ENCODE measurements at regions not wholly inside any gene's neighbourhood (a gene's known extent, or its start where the extent isn't known, plus 50 kb on each side); places are given as distances from the start of the nearest gene placed in this dataset.
A peak's percentile ranks its signal among the peaks of the same experiment; 100 is the strongest.

DNA sequence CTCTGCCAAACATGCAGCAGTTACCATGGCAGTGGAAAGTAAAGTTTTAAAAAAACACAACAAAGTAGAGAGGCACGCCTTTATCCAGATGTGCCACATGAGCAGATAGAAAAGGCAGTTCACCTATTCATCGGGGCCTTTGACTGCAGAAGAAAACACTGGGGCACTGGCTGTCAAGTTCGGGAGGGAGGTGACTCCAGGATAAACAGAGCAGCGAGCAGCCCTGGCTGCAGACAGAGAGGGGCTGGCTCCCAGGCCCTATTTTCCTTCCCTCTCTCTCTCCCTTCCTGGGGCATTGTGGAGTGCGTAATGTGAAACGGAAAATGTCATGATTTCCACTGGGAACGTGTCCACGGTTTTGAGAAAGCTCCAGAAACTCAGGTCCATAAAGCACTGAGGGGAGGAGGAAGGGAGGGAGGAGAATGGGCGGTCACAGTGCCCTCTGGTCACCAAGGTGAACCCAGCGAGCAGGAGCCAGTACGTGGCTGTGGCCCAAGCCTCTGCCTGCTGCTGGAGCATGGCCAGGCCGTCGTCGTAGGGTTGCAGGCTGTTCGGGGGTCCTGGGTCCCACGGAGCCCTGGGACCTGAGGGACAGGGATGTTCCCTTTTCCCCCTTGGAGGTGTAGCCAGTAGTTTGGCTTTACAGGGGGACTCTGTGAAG is 114.7 kb upstream of the IRF2BP2 start (continued):
- TF ChIP-seq ZNF563 (CRISPR knock-in tag; IDR thresholded peaks at IDR 0.05), result peak; percentile 37; the same call in 1 of the 2 replicates
- no peak for TF ChIP-seq ZNF781 (CRISPR knock-in tag; IDR thresholded peaks at IDR 0.05; ENCODE audit: borderline replicate concordance, not compliant biosample characterization)
- peak; percentile 46; the same call in 1 of the 2 replicates for TF ChIP-seq SRY (CRISPR knock-in tag; IDR thresholded peaks at IDR 0.05)
- peak; percentile 13; the same call in 1 of the 2 replicates for TF ChIP-seq GATA4 (IDR thresholded peaks at IDR 0.05; ENCODE audit: borderline replicate concordance, low read depth)
- TF ChIP-seq SUZ12 (IDR thresholded peaks at IDR 0.05; ENCODE audit: low read depth, low read length), result no peak
- TF ChIP-seq TBX2 (CRISPR knock-in tag; IDR thresholded peaks at IDR 0.05; ENCODE audit: borderline replicate concordance), result peak; percentile 75; the same call in 1 of the 2 replicates
- no peak for TF ChIP-seq PAWR (CRISPR knock-in tag; IDR thresholded peaks at IDR 0.05; ENCODE audit: borderline replicate concordance)
- TF ChIP-seq KDM5B (CRISPR knock-in tag; IDR thresholded peaks at IDR 0.05; ENCODE audit: borderline replicate concordance), result no peak; the same call in 1 of the 2 replicates
- TF ChIP-seq, protein P1, sequence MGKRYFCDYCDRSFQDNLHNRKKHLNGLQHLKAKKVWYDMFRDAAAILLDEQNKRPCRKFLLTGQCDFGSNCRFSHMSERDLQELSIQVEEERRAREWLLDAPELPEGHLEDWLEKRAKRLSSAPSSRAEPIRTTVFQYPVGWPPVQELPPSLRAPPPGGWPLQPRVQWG (CRISPR knock-in tag; IDR thresholded peaks at IDR 0.05; ENCODE audit: borderline replicate concordance, low read depth), result no peak
- no peak for TF ChIP-seq IKZF4 (CRISPR knock-in tag; IDR thresholded peaks at IDR 0.05; ENCODE audit: borderline replicate concordance, low read depth, not compliant biosample characterization)
- TF ChIP-seq ZNF235 (CRISPR knock-in tag; IDR thresholded peaks at IDR 0.05; ENCODE audit: borderline replicate concordance), result no peak
- TF ChIP-seq ARHGAP35 (CRISPR knock-in tag; IDR thresholded peaks at IDR 0.05; ENCODE audit: borderline replicate concordance), result no peak
- TF ChIP-seq KAT2B (IDR thresholded peaks at IDR 0.05; ENCODE audit: borderline replicate concordance, low read depth, low read length), result no peak
- TF ChIP-seq SETDB1 (CRISPR knock-in tag; IDR thresholded peaks at IDR 0.05; ENCODE audit: borderline replicate concordance), result no peak
- no peak for TF ChIP-seq PLSCR1 (CRISPR knock-in tag; IDR thresholded peaks at IDR 0.05; ENCODE audit: borderline replicate concordance)
- TF ChIP-seq ZNF460 (CRISPR knock-in tag; IDR thresholded peaks at IDR 0.05; ENCODE audit: borderline replicate concordance), result no peak
- no peak; the same call in 1 of the 2 replicates for TF ChIP-seq ZFP37 (CRISPR knock-in tag; IDR thresholded peaks at IDR 0.05; ENCODE audit: borderline replicate concordance)
- peak; percentile 94 for TF ChIP-seq ZFP36L1 (CRISPR knock-in tag; IDR thresholded peaks at IDR 0.05)
- no peak; the same call in 1 of the 2 replicates for TF ChIP-seq ZBTB7A (CRISPR knock-in tag; IDR thresholded peaks at IDR 0.05)
- TF ChIP-seq ZBTB20 (CRISPR knock-in tag; IDR thresholded peaks at IDR 0.05; ENCODE audit: borderline replicate concordance, low read depth), result 0 out of 2 replicates have a peak, but pooled peaks have one; percentile 13
- TF ChIP-seq SNAPC2 (CRISPR knock-in tag; IDR thresholded peaks at IDR 0.05), result no peak
- TF ChIP-seq ZZZ3 (CRISPR knock-in tag; IDR thresholded peaks at IDR 0.05; ENCODE audit: borderline replicate concordance), result no peak
- TF ChIP-seq, protein P2, sequence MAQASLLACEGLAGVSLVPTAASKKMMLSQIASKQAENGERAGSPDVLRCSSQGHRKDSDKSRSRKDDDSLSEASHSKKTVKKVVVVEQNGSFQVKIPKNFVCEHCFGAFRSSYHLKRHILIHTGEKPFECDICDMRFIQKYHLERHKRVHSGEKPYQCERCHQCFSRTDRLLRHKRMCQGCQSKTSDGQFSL (CRISPR knock-in tag; IDR thresholded peaks at IDR 0.05), result no peak
- TF ChIP-seq CREM (IDR thresholded peaks at IDR 0.05), result peak; percentile 79
- no peak for TF ChIP-seq CREM (CRISPR knock-in tag; IDR thresholded peaks at IDR 0.05)
- no peak for TF ChIP-seq ZNF207 (IDR thresholded peaks at IDR 0.05; ENCODE audit: borderline replicate concordance)
- TF ChIP-seq ZFY (CRISPR knock-in tag; IDR thresholded peaks at IDR 0.05), result peak; percentile 45
- TF ChIP-seq ZBTB38 (CRISPR knock-in tag; IDR thresholded peaks at IDR 0.05), result peak; percentile 45
- no peak for TF ChIP-seq SMARCC2 (IDR thresholded peaks at IDR 0.05)
